ENCODE measurements at regions not wholly inside any gene's neighbourhood (a gene's known extent, or its start where the extent isn't known, plus 50 kb on each side); places are given as distances from the start of the nearest gene placed in this dataset.
"Not testable (repeated sequence)": the region's sequence is repeated elsewhere in the genome, so short reads cannot be mapped to it uniquely, and the experiment has no call there.

DNA sequence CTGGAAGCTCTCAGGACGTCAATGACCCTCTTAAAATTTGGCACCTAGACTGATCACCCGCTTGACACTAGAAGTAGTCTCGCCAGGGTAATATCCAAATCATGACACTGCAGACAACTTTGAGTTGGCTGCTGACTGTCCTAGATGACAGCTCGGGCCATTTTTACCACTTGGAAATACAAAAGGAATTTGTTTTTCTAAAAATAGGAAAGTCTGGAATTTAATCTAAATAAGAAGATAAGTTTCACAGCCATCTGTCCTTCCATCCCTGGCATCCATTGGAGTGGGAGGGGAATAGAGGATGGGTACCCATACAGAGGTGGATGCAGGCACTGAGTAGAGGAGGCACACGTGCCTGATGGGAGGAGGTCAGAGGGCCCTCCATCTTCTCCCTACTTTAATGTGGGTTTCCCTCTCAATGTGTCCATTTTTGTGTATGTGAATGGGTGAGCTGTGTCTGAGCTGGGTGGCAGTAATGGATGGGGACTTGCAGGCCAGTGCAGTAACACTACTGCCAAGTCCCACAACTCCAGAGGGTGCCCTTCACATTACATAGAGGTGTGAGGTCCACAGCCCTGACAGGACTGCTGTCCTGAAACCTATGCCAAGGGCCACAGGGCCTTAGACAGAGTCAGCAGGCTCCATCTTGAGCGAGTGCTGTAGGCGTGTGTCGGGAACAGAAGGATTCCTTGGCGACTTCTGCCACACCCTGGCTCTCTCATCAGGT lies 104.8 kb upstream of the IPO9 start:
- H3K4me2 ChIP-seq: peak overlapping the region; percentile 6
- no peak for TF ChIP-seq Cebpa-rat (IDR thresholded peaks at IDR 0.05)

GRCh38 chr1:201724766-201725118 lies 104.2 kb upstream of the IPO9 start:
- H3K27me3 ChIP-seq: no peaks in the 10 kb centered on the region
- peaks cover 12% of the 10 kb centered on the region; the same call in 1 of the 2 replicates for H4K20me1 ChIP-seq
- no peak for TF ChIP-seq Cebpa-rat (IDR thresholded peaks at IDR 0.05)
- H3K36me3 ChIP-seq: peaks cover 37% of the 10 kb centered on the region
- H3K9me3 ChIP-seq: no peaks in the 10 kb centered on the region
- H3K9ac ChIP-seq: no peak overlapping the region
- H3K4me3 ChIP-seq: no peak overlapping the region
- peaks cover 48% of the 10 kb centered on the region for H3K4me1 ChIP-seq
- peak overlapping the region; percentile 6 for H3K4me2 ChIP-seq
- peak overlapping the region; percentile 23; the same call in 1 of the 2 replicates for H3K27ac ChIP-seq

More for the DNA sequence above, 104.8 kb upstream of the IPO9 start:
- peaks cover 37% of the 10 kb centered on the region for H3K36me3 ChIP-seq
- H3K4me3 ChIP-seq: no peak overlapping the region
- no peak overlapping the region for H3K9ac ChIP-seq
- no peaks in the 10 kb centered on the region for H3K9me3 ChIP-seq
- H3K27ac ChIP-seq: peak overlapping the region; percentile 23; the same call in 1 of the 2 replicates
- peaks cover 12% of the 10 kb centered on the region; the same call in 1 of the 2 replicates for H4K20me1 ChIP-seq
- no peaks in the 10 kb centered on the region for H3K27me3 ChIP-seq
- H3K4me1 ChIP-seq: peaks cover 54% of the 10 kb centered on the region

GRCh38 chr1:201726700-201727099 lies 102.3 kb upstream of the IPO9 start:
- H3K4me1 ChIP-seq: peaks cover 48% of the 10 kb centered on the region
- H3K9ac ChIP-seq: no peak overlapping the region
- H3K36me3 ChIP-seq: peaks cover 32% of the 10 kb centered on the region
- no peak for TF ChIP-seq Cebpa-rat (IDR thresholded peaks at IDR 0.05)
- H3K4me2 ChIP-seq: no peak overlapping the region
- H3K27me3 ChIP-seq: no peaks in the 10 kb centered on the region
- H3K4me3 ChIP-seq: no peak overlapping the region
- peaks cover 22% of the 10 kb centered on the region for H4K20me1 ChIP-seq
- H3K27ac ChIP-seq: no peak overlapping the region
- H3K9me3 ChIP-seq: no peaks in the 10 kb centered on the region

GRCh38 chr1:201728731-201729130 lies 100.2 kb upstream of the IPO9 start:
- TF ChIP-seq Cebpa-rat (IDR thresholded peaks at IDR 0.05): no peak
- Histone ChIP-seq H3K36me3 (peaks cover 28% of the 10 kb centered on the region), H3K4me1 (peaks cover 39% of the 10 kb centered on the region), H3K9ac (no peak overlapping the region), H3K27ac (no peak overlapping the region), H3K9me3 (no peaks in the 10 kb centered on the region), H3K4me3 (no peak overlapping the region), H3K27me3 (no peaks in the 10 kb centered on the region), H4K20me1 (peaks cover 31% of the 10 kb centered on the region), H3K4me2 (no peak overlapping the region)

DNA sequence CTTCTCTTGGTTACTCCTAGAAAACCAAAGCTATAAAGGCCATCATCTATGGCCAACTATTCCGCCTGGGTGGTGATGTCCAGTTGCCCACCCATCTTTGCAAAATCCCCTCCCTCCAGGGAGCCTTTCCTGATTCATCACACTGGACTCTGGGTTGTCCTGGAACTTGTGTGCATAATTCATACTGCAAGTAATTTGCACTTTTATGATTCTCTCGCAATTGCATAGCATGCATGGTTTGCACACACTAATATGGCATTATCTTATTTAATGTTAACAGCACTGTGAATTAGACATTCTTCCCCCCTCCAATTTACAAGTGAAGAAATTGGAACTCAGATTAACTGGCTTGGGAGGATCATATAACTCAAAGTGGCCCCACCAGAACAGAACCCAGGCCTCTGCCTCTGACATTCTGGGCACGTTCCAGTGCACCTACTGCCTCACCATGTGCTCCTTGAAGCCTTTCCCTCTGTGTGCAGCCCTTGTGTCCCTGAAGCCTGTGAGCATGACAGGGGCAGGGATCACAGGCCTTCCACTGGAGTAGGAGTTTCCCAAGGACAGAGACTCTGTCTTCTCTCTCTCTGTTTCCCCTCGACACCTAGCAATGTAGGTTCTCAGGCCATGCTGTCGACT lies 98.9 kb upstream of the IPO9 start:
- Histone ChIP-seq H3K27me3 (no peaks in the 10 kb centered on the region), H3K9ac (no peak overlapping the region), H3K4me1 (peaks cover 30% of the 10 kb centered on the region), H3K4me3 (no peak overlapping the region), H3K9me3 (no peaks in the 10 kb centered on the region), H3K4me2 (peak overlapping the region; percentile 38; the same call in 1 of the 2 replicates), H3K36me3 (peaks cover 41% of the 10 kb centered on the region), H3K27ac (peak overlapping the region; percentile 51; the same call in 1 of the 2 replicates), H4K20me1 (peaks cover 41% of the 10 kb centered on the region)
- TF ChIP-seq Cebpa-rat (IDR thresholded peaks at IDR 0.05): no peak

DNA sequence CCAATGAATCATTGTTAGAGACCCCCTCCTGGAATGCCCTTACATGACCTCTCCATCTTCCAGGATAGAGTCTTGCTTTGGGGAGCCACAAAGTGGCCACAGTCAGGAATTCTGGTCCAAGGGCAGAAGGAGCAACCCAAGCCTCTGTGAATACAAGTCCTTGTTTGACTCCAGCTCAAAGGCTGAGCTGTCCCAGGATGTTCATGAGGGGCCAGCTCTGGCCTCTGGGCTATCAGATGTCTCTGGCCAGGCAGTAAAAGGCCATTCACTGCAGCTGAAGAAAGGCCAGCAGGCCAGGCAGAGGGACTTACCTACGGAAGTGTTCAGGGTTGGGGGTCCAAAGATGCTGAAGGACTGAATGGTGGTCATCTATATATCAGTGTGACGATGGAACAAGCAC lies 98.3 kb upstream of the IPO9 start:
- no peak overlapping the region for H3K9ac ChIP-seq
- H3K27me3 ChIP-seq: no peaks in the 10 kb centered on the region
- peaks cover 30% of the 10 kb centered on the region for H3K4me1 ChIP-seq
- H3K4me2 ChIP-seq: peak overlapping the region; percentile 38; the same call in 1 of the 2 replicates
- peaks cover 41% of the 10 kb centered on the region for H4K20me1 ChIP-seq
- no peak overlapping the region for H3K4me3 ChIP-seq
- H3K9me3 ChIP-seq: no peaks in the 10 kb centered on the region
- TF ChIP-seq Cebpa-rat (IDR thresholded peaks at IDR 0.05): no peak
- H3K36me3 ChIP-seq: peaks cover 36% of the 10 kb centered on the region
- H3K27ac ChIP-seq: peak overlapping the region; percentile 51

DNA sequence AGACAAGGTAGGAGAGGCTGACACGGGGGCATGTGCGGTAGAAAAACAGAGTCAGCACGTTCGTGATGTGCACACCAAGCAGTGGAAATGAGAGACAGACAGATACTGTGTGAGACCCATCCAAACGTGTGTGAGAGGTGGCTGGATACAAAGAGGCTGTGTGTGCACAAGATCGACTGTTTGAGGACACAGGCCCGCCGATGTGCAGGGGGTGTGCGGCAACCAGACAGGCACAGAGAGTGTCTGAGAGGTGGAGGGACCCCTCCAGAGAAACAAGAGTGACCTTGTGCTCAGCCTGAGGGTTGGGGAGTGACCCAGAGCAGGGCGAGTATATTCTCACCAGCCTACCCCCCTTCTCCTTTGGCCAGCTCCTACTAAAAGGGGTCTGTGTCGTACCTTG lies 97.8 kb upstream of the IPO9 start:
- peak overlapping the region; percentile 5 for H3K9ac ChIP-seq
- peaks cover 41% of the 10 kb centered on the region for H4K20me1 ChIP-seq
- peaks cover 34% of the 10 kb centered on the region for H3K36me3 ChIP-seq
- peak overlapping the region; percentile 38 for H3K4me2 ChIP-seq
- H3K27ac ChIP-seq: peak overlapping the region; percentile 51
- peaks cover 35% of the 10 kb centered on the region for H3K4me1 ChIP-seq
- no peak overlapping the region for H3K4me3 ChIP-seq
- no peaks in the 10 kb centered on the region for H3K9me3 ChIP-seq
- no peak for TF ChIP-seq Cebpa-rat (IDR thresholded peaks at IDR 0.05)
- H3K27me3 ChIP-seq: no peaks in the 10 kb centered on the region

DNA sequence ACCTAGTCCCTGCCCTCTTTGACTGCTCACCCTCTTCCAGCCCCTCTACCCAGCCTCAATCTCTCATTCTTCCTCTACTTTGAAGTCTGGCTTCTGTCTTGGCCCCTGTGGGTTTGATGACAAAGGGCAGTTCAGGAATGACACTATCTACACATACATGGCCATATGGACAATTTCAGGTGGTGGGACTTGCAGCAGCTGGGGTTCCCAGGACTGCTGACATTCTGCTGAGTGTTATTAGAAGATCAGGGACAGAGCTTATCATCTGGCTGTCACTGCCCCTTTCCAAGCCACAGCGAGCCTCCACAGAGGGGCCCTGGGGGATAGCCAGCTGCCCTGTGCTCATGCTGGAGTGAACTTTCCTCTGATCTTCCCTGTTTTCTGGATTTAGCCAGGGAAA lies 97.4 kb upstream of the IPO9 start:
- H3K27ac ChIP-seq: peak overlapping the region; percentile 51
- H3K27me3 ChIP-seq: no peaks in the 10 kb centered on the region
- H3K4me2 ChIP-seq: peak overlapping the region; percentile 38
- H3K4me1 ChIP-seq: peaks cover 40% of the 10 kb centered on the region
- H4K20me1 ChIP-seq: peaks cover 45% of the 10 kb centered on the region
- no peak for TF ChIP-seq Cebpa-rat (IDR thresholded peaks at IDR 0.05)
- no peak overlapping the region for H3K4me3 ChIP-seq
- H3K9ac ChIP-seq: peak overlapping the region; percentile 5
- H3K9me3 ChIP-seq: no peaks in the 10 kb centered on the region
- H3K36me3 ChIP-seq: peaks cover 34% of the 10 kb centered on the region

- H3K9me3 ChIP-seq: no peaks in the 10 kb centered on the region
- H3K9ac ChIP-seq: no peak overlapping the region
- no peak overlapping the region for H3K4me3 ChIP-seq
- no peak overlapping the region for H3K27ac ChIP-seq
- H3K36me3 ChIP-seq: peaks cover 31% of the 10 kb centered on the region
- no peak for TF ChIP-seq Cebpa-rat (IDR thresholded peaks at IDR 0.05)
- no peaks in the 10 kb centered on the region for H3K27me3 ChIP-seq
- H3K4me2 ChIP-seq: no peak overlapping the region
- H4K20me1 ChIP-seq: peaks cover 52% of the 10 kb centered on the region
- H3K4me1 ChIP-seq: peaks cover 47% of the 10 kb centered on the region
Observed at GRCh38 chr1:201732351-201732750, 96.6 kb upstream of the IPO9 start.

- not testable (repeated sequence) for H3K9me3 ChIP-seq, H3K27ac ChIP-seq, H3K9ac ChIP-seq, H3K4me3 ChIP-seq, H3K27me3 ChIP-seq, H3K4me2 ChIP-seq
- H3K36me3 ChIP-seq: peaks cover 16% of the 10 kb centered on the region; the same call in 1 of the 2 replicates
- peaks cover 59% of the 10 kb centered on the region for H4K20me1 ChIP-seq
- H3K4me1 ChIP-seq: peaks cover 66% of the 10 kb centered on the region
Observed at GRCh38 chr1:201734221-201734620, 94.7 kb upstream of the IPO9 start.
